ENCODE measurements at regions not wholly inside any gene's neighbourhood (a gene's known extent, or its start where the extent isn't known, plus 50 kb on each side); places are given as distances from the start of the nearest gene placed in this dataset.

DNA sequence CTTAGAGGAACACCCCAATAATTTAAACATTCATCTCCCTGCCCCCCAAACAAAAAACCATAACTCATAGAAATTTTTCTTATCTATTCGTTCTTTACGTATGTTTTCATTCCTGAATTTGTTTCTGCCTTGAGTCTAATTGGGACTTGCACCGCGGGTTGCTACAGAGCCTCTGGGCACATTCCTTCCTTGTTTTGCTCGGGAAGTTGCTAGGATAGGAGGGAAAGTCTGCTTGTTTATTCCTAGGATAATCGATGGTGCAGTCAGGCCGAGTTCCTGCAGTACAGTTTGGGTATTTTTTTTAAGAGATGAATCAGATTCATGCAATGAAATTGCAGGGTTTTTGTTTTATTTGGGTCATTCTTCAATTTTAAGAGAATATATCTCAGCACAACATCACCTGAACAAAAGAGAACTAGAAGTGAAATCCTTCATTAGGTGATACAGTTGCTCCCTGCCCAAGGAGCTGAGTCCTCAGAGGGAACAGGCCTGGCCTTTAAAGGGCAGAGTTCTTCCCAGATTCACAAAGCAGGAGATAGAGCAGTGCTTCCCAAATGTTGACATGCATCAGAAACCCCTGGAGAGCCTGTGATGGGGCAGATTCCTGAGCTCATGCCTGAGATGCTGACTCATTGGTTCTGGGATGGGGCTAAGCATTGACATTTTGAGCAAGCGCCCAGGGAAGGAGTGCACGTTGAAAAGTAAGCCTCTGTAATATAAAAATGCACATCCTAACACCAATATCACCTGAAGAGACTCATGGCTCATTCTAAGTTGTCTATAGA is 114.9 kb upstream of the FAM9B start:
- TF ChIP-seq, protein P1, sequence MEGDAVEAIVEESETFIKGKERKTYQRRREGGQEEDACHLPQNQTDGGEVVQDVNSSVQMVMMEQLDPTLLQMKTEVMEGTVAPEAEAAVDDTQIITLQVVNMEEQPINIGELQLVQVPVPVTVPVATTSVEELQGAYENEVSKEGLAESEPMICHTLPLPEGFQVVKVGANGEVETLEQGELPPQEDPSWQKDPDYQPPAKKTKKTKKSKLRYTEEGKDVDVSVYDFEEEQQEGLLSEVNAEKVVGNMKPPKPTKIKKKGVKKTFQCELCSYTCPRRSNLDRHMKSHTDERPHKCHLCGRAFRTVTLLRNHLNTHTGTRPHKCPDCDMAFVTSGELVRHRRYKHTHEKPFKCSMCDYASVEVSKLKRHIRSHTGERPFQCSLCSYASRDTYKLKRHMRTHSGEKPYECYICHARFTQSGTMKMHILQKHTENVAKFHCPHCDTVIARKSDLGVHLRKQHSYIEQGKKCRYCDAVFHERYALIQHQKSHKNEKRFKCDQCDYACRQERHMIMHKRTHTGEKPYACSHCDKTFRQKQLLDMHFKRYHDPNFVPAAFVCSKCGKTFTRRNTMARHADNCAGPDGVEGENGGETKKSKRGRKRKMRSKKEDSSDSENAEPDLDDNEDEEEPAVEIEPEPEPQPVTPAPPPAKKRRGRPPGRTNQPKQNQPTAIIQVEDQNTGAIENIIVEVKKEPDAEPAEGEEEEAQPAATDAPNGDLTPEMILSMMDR (IDR thresholded peaks at IDR 0.05), result no peak
- TF ChIP-seq EZH2 (IDR thresholded peaks at IDR 0.05) (no peak), EZH2phosphoT487 (IDR thresholded peaks at IDR 0.05) (no peak)

Measured in neural progenitor cell (in vitro differentiated cells).